K562 (cell line): ENCODE measurements at regions not wholly inside any gene's neighbourhood (a gene's known extent, or its start where the extent isn't known, plus 50 kb on each side); places are given as distances from the start of the nearest gene placed in this dataset.

Experiments used
- ATAC-seq: fragments of 200-7000 bp; cut with Tn5 transposase; 3 replicates; pipeline ENCODE4 v1.9.1; 2020; ENCODE audit warnings: moderate library complexity
- BruUV-seq: library from RNA; stranded (reverse); fragments of 400-500 nt; replicated peaks from 2 replicates; lab custom pipeline; 2021; lab: Mats Ljungman, UMichigan
- CTCF ChIA-PET: fragments of 300-600 bp; formaldehyde crosslinking; extraction: SDS; loops from one replicate; lab custom pipeline; 2021; ENCODE audit warnings: low intra/inter-chr PET ratio; lab: Yijun Ruan, JAX
- POLR2A ChIA-PET: fragments of 300-600, 350-650 bp; sonication (Branson Sonifier 250); formaldehyde crosslinking; extraction: SDS; loops from one replicate; lab custom pipeline; 2021; ENCODE audit warnings: antibody characterized with exemption, inconsistent platforms; lab: Yijun Ruan, JAX
- DNase-seq, 4 experiments: peaks; one replicate each; pipeline versions ENCODE4 v3.0.0 to v3.0.0-alpha.2; 2011 to 2018; ENCODE audit warnings: low spot score in 3 of 4, mixed read lengths in 3 of 4; ENCODE audit errors: extremely low read depth in 1 of 4
- FAIRE-seq: peaks from 2 replicates; lab custom pipeline; 2011; peaks lifted over from hg19 to GRCh38; lab: Jason Lieb, UNC
- H2AFZ ChIP-seq: 2 replicates; pipeline ENCODE4 v1.6.0; 2011; ENCODE audit warnings: low read depth, low read length, control low read depth, inconsistent platforms
- H3K27ac ChIP-seq: fragments of 200-600 bp; 3 replicates; pipeline ENCODE4 v1.8.0; 2011; ENCODE audit warnings: low read depth, mild to moderate bottlenecking, control low read depth, inconsistent platforms, low read length, moderate library complexity, mixed read lengths; ENCODE audit errors: extremely low read depth
- H3K27me3 ChIP-seq, 2 experiments: fragments of 300-600 bp in 1 of 2; 2 replicates in 1 of 2; 3 replicates in 1 of 2; pipeline versions ENCODE4 v1.6.0 to v1.8.0; 2011; ENCODE audit warnings: inconsistent platforms in 2 of 2, low read length in 2 of 2, mild to moderate bottlenecking in 1 of 2, mixed read lengths in 1 of 2, moderate library complexity in 1 of 2; ENCODE audit not compliant: control insufficient read depth in 2 of 2, insufficient read depth in 2 of 2
- H3K36me3 ChIP-seq: fragments of 300-600 bp; 3 replicates; pipeline ENCODE4 v1.8.0; 2011; ENCODE audit warnings: mild to moderate bottlenecking, low read length, inconsistent platforms; ENCODE audit not compliant: control insufficient read depth, insufficient read depth
- H3K4me1 ChIP-seq, 2 experiments: fragments of 200-600 bp in 1 of 2; replicated peaks in 1 of 2; 2 replicates in 1 of 2; 3 replicates in 1 of 2; pipeline versions ENCODE4 v1.5.1 to v1.8.0; 2011; ENCODE audit warnings: inconsistent platforms in 2 of 2, low read length in 2 of 2, mild to moderate bottlenecking in 1 of 2, mixed read lengths in 1 of 2, moderate library complexity in 1 of 2; ENCODE audit not compliant: control insufficient read depth in 2 of 2, insufficient read depth in 2 of 2
- H3K4me2 ChIP-seq: 2 replicates; pipeline ENCODE4 v1.6.1; 2011; ENCODE audit warnings: low read length, control low read depth, inconsistent platforms, mixed read lengths; ENCODE audit not compliant: insufficient read depth
- H3K4me3 ChIP-seq: fragments of 200-600 bp; sonication (generic), shearing (Covaris generic); 2 replicates; pipeline ENCODE4 v1.5.1; 2016; ENCODE audit warnings: control low read depth, inconsistent platforms
- H3K79me2 ChIP-seq: fragments of 200-600 bp; 3 replicates; pipeline ENCODE4 v1.8.0; 2011; ENCODE audit warnings: low read length, inconsistent platforms; ENCODE audit not compliant: control insufficient read depth, insufficient read depth
- H3K9ac ChIP-seq, 2 experiments: 2 replicates each; pipeline versions ENCODE4 v1.6.0 to v1.6.1; 2011; ENCODE audit warnings: low read depth in 2 of 2, low read length in 2 of 2, control low read depth in 1 of 2, inconsistent platforms in 1 of 2, mild to moderate bottlenecking in 1 of 2, mixed read lengths in 1 of 2; ENCODE audit not compliant: insufficient read depth in 1 of 2
- H3K9me1 ChIP-seq: one replicate; pipeline ENCODE4 v1.6.0; 2011; ENCODE audit warnings: inconsistent platforms, mild to moderate bottlenecking, low read length, moderate library complexity; ENCODE audit not compliant: control insufficient read depth, insufficient read depth
- H3K9me3 ChIP-seq: replicated peaks from 2 replicates; pipeline ENCODE4 v1.5.1; 2011; ENCODE audit warnings: low read depth, low read length, inconsistent platforms; ENCODE audit not compliant: control insufficient read depth, insufficient read depth
- H4K20me1 ChIP-seq: replicated peaks from 2 replicates; pipeline ENCODE4 v1.6.1; 2011; ENCODE audit warnings: low read length, inconsistent platforms, mixed read lengths; ENCODE audit not compliant: control insufficient read depth, insufficient read depth
- RFX5 ChIP-seq: IDR thresholded peaks from 2 replicates; pipeline ENCODE4 v1.6.1; 2011; ENCODE audit warnings: low read depth, mild to moderate bottlenecking, improper control_type of control experiment, low read length
- SRSF3 ChIP-seq: fragments of 200-400 bp; formaldehyde crosslinking; IDR thresholded peaks from 2 replicates; pipeline ENCODE4 v1.6.1; 2016; ENCODE audit warnings: mild to moderate bottlenecking, low read length, moderate library complexity; ENCODE audit not compliant: insufficient read depth
- ZFP36 ChIP-seq: fragments of 150-350 bp; IDR thresholded peaks from 2 replicates; pipeline ENCODE4 v1.6.1; 2018; ENCODE audit warnings: low read length, low read depth; ENCODE audit not compliant: partially characterized antibody
- ZNF140 ChIP-seq: fragments of 250-450 bp; sonication (Bioruptor Pico); IDR thresholded peaks from 2 replicates; pipeline ENCODE4 v1.8.0; 2021; ENCODE audit warnings: moderate library complexity, mild to moderate bottlenecking, inconsistent platforms
- WGBS: fragments of 100-300 bp; shearing (Covaris generic); methylation state at CpG from one replicate; pipeline ENCODE4 v1.1.6; 2016; ENCODE audit warnings: low coverage, mixed read lengths; ENCODE audit not compliant: insufficient coverage; ENCODE audit errors: missing lambda C conversion rate; 5-methylcytosine and 5-hydroxymethylcytosine counted together
- in situ Hi-C: fragments of 300-500 bp; cut with MboI; formaldehyde crosslinking; loops from 4 replicates; pipeline ENCODE4 v1.15.0; 2018; ENCODE audit warnings: inconsistent platforms, mixed read lengths
- intact Hi-C: fragments of 100-400 bp; cut with micrococcal nuclease; formaldehyde crosslinking; loops from 2 replicates; pipeline ENCODE4 v1.14.2; 2022
- TF ChIP-seq, protein P1 (sequence below): fragments of 250-450 bp; sonication (Bioruptor Pico); IDR thresholded peaks from 2 replicates; pipeline ENCODE4 v1.4.0; 2020; ENCODE audit warnings: mild to moderate bottlenecking, moderate library complexity
- TF ChIP-seq, protein P2 (sequence below): fragments of 450-650 bp; IDR thresholded peaks from 2 replicates; pipeline ENCODE4 v1.6.1; 2018; ENCODE audit not compliant: partially characterized antibody
- TF ChIP-seq, protein P3 (sequence below): fragments of 250-450 bp; sonication (Bioruptor Pico); IDR thresholded peaks from 2 replicates; pipeline ENCODE4 v1.4.0; 2020; ENCODE audit warnings: mild to moderate bottlenecking, moderate library complexity, borderline replicate concordance

DNA sequence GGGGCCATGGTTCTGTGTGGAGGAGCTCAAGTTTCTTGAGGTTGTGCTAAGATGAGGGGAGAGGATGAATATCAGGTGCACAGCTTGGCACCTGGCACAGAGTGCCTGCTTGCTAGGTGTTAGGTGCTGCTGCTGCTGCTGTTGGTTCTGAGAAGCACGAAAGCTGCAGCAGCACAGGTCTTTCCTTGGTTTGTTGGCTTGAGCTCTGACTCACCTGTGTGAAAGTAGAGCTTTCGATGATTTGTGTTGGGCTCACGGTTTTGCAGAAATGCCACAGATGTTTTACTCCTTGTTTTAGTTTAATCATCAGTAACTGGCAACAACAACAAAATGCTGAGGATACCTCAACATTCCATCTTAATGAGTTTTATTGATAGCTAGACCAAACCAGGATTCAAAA is 221.6 kb downstream of the BRINP2 start (continued):
- no peak for TF ChIP-seq ZFP36

DNA sequence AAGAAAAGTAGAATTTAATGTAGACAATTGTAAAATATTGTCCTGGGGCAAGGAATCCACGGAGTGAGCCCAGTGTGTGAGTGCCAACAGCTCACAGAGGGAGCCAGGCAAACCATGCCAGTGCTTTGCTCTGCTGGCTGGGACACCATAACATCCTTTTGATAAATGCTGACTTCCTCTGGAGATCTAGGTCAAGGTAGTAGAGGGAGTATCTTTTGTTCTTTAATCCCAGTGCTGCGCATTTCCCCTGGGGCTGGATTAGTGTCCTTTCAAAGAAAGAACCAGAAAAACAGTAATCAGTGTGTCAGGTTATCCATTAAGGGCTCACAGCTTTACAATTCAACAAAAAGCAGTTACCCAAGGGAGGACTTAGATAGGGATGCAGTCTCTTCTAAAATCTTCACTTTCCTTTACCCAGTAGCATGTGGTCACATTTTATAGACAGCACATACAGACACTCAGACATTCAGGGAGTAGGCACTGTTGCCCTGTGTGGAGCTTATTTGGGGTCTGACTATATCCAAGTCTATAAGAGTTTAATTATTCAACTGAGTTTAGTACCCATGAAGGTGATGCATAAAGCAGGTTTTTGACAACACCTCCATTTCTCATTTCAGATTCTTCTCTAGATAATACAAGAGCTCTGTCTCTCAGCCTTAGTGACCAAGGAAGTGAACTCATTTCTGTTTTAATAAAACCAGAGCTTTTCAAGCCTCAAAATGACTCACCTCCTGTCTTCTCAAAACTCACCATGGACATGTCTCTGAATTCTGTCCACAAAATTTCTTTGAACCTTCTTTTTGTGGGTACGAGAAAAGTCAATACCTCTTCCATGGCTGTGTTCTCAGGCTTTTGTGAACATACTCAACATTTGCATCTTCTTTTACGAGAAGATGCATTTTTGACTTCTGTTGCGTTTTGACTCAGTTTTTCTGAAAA is 215.3 kb downstream of the BRINP2 start:
- H3K4me2 ChIP-seq: no peak overlapping the region
- H3K9me3 ChIP-seq: peaks cover 2% of the 10 kb centered on the region; the same call in 1 of the 2 replicates
- intact Hi-C loops: no loop called here
- no peaks in the 10 kb centered on the region for H3K79me2 ChIP-seq
- FAIRE-seq: no peak
- H3K27ac ChIP-seq: no peak overlapping the region
- no peaks in the 10 kb centered on the region for H4K20me1 ChIP-seq
- no peaks in the 10 kb centered on the region for H3K4me1 ChIP-seq
- ATAC-seq: no peak
- no peak overlapping the region for H2AFZ ChIP-seq
- H3K4me3 ChIP-seq: no peak overlapping the region
- no peaks in the 10 kb centered on the region for H3K9me1 ChIP-seq
- no peak for DNase-seq
- no peak overlapping the region for H3K9ac ChIP-seq
- TF ChIP-seq, protein P1, sequence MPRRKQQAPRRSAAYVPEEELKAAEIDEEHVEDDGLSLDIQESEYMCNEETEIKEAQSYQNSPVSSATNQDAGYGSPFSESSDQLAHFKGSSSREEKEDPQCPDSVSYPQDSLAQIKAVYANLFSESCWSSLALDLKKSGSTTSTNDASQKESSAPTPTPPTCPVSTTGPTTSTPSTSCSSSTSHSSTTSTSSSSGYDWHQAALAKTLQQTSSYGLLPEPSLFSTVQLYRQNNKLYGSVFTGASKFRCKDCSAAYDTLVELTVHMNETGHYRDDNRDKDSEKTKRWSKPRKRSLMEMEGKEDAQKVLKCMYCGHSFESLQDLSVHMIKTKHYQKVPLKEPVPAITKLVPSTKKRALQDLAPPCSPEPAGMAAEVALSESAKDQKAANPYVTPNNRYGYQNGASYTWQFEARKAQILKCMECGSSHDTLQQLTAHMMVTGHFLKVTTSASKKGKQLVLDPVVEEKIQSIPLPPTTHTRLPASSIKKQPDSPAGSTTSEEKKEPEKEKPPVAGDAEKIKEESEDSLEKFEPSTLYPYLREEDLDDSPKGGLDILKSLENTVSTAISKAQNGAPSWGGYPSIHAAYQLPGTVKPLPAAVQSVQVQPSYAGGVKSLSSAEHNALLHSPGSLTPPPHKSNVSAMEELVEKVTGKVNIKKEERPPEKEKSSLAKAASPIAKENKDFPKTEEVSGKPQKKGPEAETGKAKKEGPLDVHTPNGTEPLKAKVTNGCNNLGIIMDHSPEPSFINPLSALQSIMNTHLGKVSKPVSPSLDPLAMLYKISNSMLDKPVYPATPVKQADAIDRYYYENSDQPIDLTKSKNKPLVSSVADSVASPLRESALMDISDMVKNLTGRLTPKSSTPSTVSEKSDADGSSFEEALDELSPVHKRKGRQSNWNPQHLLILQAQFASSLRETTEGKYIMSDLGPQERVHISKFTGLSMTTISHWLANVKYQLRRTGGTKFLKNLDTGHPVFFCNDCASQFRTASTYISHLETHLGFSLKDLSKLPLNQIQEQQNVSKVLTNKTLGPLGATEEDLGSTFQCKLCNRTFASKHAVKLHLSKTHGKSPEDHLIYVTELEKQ: no peak
- TF ChIP-seq, protein P2, sequence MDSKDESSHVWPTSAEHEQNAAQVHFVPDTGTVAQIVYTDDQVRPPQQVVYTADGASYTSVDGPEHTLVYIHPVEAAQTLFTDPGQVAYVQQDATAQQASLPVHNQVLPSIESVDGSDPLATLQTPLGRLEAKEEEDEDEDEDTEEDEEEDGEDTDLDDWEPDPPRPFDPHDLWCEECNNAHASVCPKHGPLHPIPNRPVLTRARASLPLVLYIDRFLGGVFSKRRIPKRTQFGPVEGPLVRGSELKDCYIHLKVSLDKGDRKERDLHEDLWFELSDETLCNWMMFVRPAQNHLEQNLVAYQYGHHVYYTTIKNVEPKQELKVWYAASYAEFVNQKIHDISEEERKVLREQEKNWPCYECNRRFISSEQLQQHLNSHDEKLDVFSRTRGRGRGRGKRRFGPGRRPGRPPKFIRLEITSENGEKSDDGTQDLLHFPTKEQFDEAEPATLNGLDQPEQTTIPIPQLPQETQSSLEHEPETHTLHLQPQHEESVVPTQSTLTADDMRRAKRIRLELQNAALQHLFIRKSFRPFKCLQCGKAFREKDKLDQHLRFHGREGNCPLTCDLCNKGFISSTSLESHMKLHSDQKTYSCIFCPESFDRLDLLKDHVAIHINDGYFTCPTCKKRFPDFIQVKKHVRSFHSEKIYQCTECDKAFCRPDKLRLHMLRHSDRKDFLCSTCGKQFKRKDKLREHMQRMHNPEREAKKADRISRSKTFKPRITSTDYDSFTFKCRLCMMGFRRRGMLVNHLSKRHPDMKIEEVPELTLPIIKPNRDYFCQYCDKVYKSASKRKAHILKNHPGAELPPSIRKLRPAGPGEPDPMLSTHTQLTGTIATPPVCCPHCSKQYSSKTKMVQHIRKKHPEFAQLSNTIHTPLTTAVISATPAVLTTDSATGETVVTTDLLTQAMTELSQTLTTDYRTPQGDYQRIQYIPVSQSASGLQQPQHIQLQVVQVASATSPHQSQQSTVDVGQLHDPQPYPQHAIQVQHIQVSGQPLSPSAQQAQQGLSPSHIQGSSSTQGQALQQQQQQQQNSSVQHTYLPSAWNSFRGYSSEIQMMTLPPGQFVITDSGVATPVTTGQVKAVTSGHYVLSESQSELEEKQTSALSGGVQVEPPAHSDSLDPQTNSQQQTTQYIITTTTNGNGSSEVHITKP: no peak
- TF ChIP-seq ZNF140 (no peak), RFX5 (no peak), SRSF3 (no peak)
- TF ChIP-seq, protein P3, sequence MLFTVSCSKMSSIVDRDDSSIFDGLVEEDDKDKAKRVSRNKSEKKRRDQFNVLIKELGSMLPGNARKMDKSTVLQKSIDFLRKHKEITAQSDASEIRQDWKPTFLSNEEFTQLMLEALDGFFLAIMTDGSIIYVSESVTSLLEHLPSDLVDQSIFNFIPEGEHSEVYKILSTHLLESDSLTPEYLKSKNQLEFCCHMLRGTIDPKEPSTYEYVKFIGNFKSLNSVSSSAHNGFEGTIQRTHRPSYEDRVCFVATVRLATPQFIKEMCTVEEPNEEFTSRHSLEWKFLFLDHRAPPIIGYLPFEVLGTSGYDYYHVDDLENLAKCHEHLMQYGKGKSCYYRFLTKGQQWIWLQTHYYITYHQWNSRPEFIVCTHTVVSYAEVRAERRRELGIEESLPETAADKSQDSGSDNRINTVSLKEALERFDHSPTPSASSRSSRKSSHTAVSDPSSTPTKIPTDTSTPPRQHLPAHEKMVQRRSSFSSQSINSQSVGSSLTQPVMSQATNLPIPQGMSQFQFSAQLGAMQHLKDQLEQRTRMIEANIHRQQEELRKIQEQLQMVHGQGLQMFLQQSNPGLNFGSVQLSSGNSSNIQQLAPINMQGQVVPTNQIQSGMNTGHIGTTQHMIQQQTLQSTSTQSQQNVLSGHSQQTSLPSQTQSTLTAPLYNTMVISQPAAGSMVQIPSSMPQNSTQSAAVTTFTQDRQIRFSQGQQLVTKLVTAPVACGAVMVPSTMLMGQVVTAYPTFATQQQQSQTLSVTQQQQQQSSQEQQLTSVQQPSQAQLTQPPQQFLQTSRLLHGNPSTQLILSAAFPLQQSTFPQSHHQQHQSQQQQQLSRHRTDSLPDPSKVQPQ (CRISPR knock-in tag): no peak
- 3% methylated on average over 5 of the region's 5 CpGs for WGBS
- CTCF ChIA-PET: no interaction called here
- H3K36me3 ChIP-seq: no peaks in the 10 kb centered on the region
- no TSS peak for BruUV-seq
- POLR2A ChIA-PET: no interaction called here
- no peaks in the 10 kb centered on the region for H3K27me3 ChIP-seq
- in situ Hi-C loops: no loop called here
